Stimulated activated naive B cell treated with anti-CD40 and anti-IgM and Interleukin-4, amounts not matched to agents 10 μg/mL and 1 μg/mL and 100 μg/mL, for 72 hours (primary cell): ENCODE measurements at regions not wholly inside any gene's neighbourhood (a gene's known extent, or its start where the extent isn't known, plus 50 kb on each side); places are given as distances from the start of the nearest gene placed in this dataset.

Source experiments
- ATAC-seq, 2 donors: fragments of 150-1000 bp; cut with Tn5 transposase; replicated peaks; 2 replicates each; pipeline ENCODE4 v1.10.0; 2021; ENCODE audit warnings: moderate library complexity in 1 of 2
- DNase-seq: peaks from one replicate; pipeline ENCODE4 v3.0.0; 2021
- H3K27ac Mint-ChIP-seq: one replicate; pipeline ENCODE4 v1.8.0; 2022; ENCODE audit warnings: mild to moderate bottlenecking, mixed read lengths
- H3K27me3 Mint-ChIP-seq, 2 donors: one replicate each; pipeline ENCODE4 v1.8.0; 2022; ENCODE audit warnings: mixed read lengths in 2 of 2
- H3K36me3 Mint-ChIP-seq, 2 donors: one replicate each; pipeline ENCODE4 v1.8.0; 2022; ENCODE audit warnings: mixed read lengths in 2 of 2, mild to moderate bottlenecking in 1 of 2
- H3K4me1 Mint-ChIP-seq, 2 donors: one replicate each; pipeline ENCODE4 v1.8.0; 2022; ENCODE audit warnings: mixed read lengths in 2 of 2, mild to moderate bottlenecking in 1 of 2
- H3K4me3 Mint-ChIP-seq, 2 donors: one replicate each; pipeline ENCODE4 v1.8.0; 2022; ENCODE audit warnings: mild to moderate bottlenecking in 2 of 2, mixed read lengths in 2 of 2, moderate library complexity in 1 of 2
- H3K9me3 Mint-ChIP-seq, 2 donors: one replicate each; pipeline ENCODE4 v1.8.0; 2022; ENCODE audit warnings: mixed read lengths in 2 of 2, mild to moderate bottlenecking in 1 of 2

GRCh38 chr5:5071554-5071953 lies 68.6 kb upstream of the ADAMTS16 start:
- Mint-ChIP-seq H3K4me1 (no peaks in the 10 kb centered on the region), H3K4me3 (no peak overlapping the region), H3K36me3 (no peaks in the 10 kb centered on the region), H3K9me3 (peaks cover 5 to 10% of the 10 kb centered on the region in 2 donors), H3K27ac (no peak overlapping the region), H3K27me3 (no peaks in the 10 kb centered on the region)
- DNase-seq = no peak
- ATAC-seq = no peak

GRCh38 chr5:5077236-5077635 lies 62.9 kb upstream of the ADAMTS16 start:
- Mint-ChIP-seq H3K9me3 (peaks cover 3 to 6% of the 10 kb centered on the region in 2 donors), H3K27ac (no peak overlapping the region), H3K36me3 (no peaks in the 10 kb centered on the region), H3K4me1 (no peaks in the 10 kb centered on the region), H3K4me3 (no peak overlapping the region), H3K27me3 (no peaks in the 10 kb centered on the region)
- ATAC-seq = no peak
- no peak for DNase-seq

DNA sequence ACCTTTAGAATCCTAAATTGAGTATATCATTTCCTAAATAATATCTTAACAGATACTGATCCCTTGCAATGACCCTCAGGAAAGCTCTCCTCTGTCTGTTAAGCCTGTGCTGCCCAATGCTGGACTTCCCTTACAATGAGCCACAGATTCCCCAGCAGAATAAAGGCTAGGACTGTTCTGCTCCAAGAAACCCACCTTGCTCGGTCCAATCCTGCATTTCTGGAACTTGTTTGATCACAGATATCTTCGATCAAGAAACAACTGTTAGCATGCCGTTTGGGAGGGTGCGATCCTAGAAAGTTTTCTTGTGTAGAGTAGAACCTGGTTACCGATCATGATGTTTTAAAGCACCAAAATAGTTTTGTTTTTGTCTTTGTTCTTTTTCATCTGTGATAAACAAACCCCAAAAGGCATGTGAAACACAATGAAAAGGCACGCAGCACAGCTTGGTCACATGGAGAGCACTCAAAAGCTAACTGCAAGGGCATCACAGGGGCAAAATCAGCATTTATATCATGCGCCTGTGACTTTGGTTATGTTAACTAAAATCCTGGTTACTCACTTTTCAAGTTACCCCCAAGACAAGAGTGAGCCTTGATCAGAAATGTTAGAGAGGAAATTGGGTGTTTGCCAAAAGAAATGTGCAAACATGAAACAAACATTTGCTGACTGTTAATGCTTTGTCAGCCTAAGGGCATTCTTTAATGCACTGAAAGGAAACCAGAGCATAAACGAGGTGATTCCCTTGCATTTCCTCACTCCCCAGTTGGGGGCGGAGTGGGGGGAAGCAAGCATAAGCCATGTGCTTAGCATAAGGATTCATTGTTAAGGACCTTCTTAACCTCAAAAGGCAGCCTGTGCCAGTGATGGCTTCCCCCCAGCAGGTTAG lies 61.9 kb upstream of the ADAMTS16 start:
- DNase-seq (no peak), ATAC-seq (no peak)
- Mint-ChIP-seq H3K9me3 (peaks cover 2 to 3% of the 10 kb centered on the region in 2 donors), H3K27me3 (no peaks in the 10 kb centered on the region), H3K4me1 (no peaks in the 10 kb centered on the region), H3K4me3 (no peak overlapping the region), H3K36me3 (no peaks in the 10 kb centered on the region), H3K27ac (no peak overlapping the region)

GRCh38 chr5:5079876-5080275 lies 60.3 kb upstream of the ADAMTS16 start:
- no peaks in the 10 kb centered on the region for H3K36me3 Mint-ChIP-seq
- no peak overlapping the region for H3K4me3 Mint-ChIP-seq
- ATAC-seq (no peak), DNase-seq (no peak)
- no peaks in the 10 kb centered on the region for H3K4me1 Mint-ChIP-seq
- H3K27me3 Mint-ChIP-seq = no peaks in the 10 kb centered on the region
- H3K9me3 Mint-ChIP-seq = peaks cover 0 to 6% of the 10 kb centered on the region in 2 donors
- H3K27ac Mint-ChIP-seq = no peak overlapping the region

GRCh38 chr5:5080790-5081189 lies 59.3 kb upstream of the ADAMTS16 start:
- H3K27ac Mint-ChIP-seq = no peak overlapping the region
- H3K27me3 Mint-ChIP-seq = no peaks in the 10 kb centered on the region
- H3K9me3 Mint-ChIP-seq = peaks cover 0 to 6% of the 10 kb centered on the region in 2 donors
- no peaks in the 10 kb centered on the region for H3K4me1 Mint-ChIP-seq
- DNase-seq = no peak
- no peak for ATAC-seq
- no peak overlapping the region for H3K4me3 Mint-ChIP-seq
- H3K36me3 Mint-ChIP-seq = no peaks in the 10 kb centered on the region

GRCh38 chr5:5085381-5085780 lies 54.7 kb upstream of the ADAMTS16 start:
- Mint-ChIP-seq H3K9me3 (peaks cover 0 to 10% of the 10 kb centered on the region in 2 donors), H3K4me1 (no peaks in the 10 kb centered on the region), H3K4me3 (no peak overlapping the region), H3K27ac (no peak overlapping the region), H3K36me3 (no peaks in the 10 kb centered on the region), H3K27me3 (no peaks in the 10 kb centered on the region)
- no peak for DNase-seq
- no peak for ATAC-seq

- H3K4me1 Mint-ChIP-seq = no peaks in the 10 kb centered on the region
- H3K27me3 Mint-ChIP-seq = no peaks in the 10 kb centered on the region
- DNase-seq = no peak
- no peak overlapping the region for H3K27ac Mint-ChIP-seq
- peaks cover 0 to 3% of the 10 kb centered on the region in 2 donors for H3K9me3 Mint-ChIP-seq
- ATAC-seq = no peak
- H3K36me3 Mint-ChIP-seq = no peaks in the 10 kb centered on the region
- no peak overlapping the region for H3K4me3 Mint-ChIP-seq
Observed at GRCh38 chr5:5089895-5090649, 50.1 kb upstream of the ADAMTS16 start.
